HG02870 (cell line): ENCODE measurements at regions not wholly inside any gene's neighbourhood (a gene's known extent, or its start where the extent isn't known, plus 50 kb on each side); places are given as distances from the start of the nearest gene placed in this dataset.
"Not testable (repeated sequence)": the region's sequence is repeated elsewhere in the genome, so short reads cannot be mapped to it uniquely, and the experiment has no call there.

Experiments
- ATAC-seq: cut with Tn5 transposase; IDR thresholded peaks from one replicate; pipeline ENCODE4 v1.9.1; 2021; ENCODE audit warnings: mild to moderate bottlenecking, moderate library complexity; ENCODE audit not compliant: unreplicated experiment

- ATAC-seq = no peak
These were observed 367.6 kb upstream of the CLINT1 start for GRCh38 chr5:158226496-158226895.

DNA sequence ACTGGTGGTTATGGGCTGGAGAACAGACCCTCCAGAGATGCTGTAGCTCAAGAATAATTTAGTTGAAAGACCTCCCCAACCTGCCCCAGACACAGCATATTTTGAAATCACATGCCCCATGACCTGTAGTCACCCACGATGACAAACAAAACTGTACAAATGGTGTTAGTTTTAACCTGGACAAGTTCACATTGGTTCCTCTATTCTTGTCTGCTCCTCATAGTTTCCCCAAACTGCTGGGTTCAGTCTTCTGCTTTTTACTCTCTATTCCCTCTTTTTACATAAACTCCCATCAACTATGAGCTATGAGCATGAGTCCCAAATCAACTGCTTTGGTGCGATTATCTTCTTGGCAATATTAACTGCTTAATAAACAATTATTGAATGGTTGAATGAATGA, 365.3 kb upstream of the CLINT1 start:
- ATAC-seq = no peak

GRCh38 chr5:158223054-158223600, 364.2 kb upstream of the CLINT1 start:
- no peak for ATAC-seq

DNA sequence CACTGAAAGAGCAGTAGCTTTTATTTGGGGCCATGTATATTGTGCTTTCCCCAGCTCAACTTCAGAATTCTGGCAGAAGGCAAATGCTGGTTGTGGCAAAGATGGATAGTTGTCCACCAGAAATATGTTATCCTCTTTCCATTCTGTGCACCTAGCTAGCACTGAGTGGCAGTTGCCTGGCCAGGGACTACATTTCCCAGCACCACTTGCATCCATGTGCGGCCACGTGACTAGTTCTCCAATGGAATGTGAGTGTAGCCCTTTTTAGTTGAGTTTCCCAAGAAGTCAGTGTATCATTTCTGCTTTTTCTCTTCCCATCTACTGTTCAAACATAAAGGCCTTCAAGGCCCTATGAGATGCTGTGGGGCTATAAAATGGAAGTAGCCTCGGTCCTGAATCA, 354.0 kb upstream of the CLINT1 start:
- ATAC-seq = no peak

DNA sequence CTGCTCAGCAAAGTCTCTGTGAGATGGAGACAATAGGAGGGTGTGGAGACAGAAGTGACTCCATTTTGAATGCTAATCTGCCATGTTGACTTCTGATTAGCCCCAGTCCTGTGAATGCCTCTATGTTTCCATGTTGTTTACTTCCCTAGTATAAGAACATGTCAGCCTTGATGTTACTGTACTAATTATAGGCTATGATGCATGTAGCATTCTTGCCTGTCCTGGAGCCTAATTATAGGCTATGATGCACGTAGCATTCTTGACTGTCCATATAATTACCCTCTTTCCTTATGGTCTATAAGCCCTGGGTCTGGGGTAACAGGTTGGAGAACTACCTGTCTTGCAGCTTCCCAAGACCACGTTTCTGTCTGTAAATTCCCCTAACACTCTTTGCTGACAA, 353.3 kb upstream of the CLINT1 start:
- no peak for ATAC-seq

- ATAC-seq = no peak
These were observed 350.4 kb upstream of the CLINT1 start for GRCh38 chr5:158209219-158209908.

- ATAC-seq = no peak
These were observed 348.8 kb upstream of the CLINT1 start for GRCh38 chr5:158207733-158208132.

- no peak for ATAC-seq
These were observed 347.0 kb upstream of the CLINT1 start for GRCh38 chr5:158205992-158206391.

- ATAC-seq = no peak
These were observed 344.3 kb upstream of the CLINT1 start for GRCh38 chr5:158203261-158203660.

- no peak for ATAC-seq
These were observed 343.9 kb upstream of the CLINT1 start for GRCh38 chr5:158202801-158203200.

- ATAC-seq = no peak
These were observed 341.7 kb upstream of the CLINT1 start for GRCh38 chr5:158200619-158201018.

DNA sequence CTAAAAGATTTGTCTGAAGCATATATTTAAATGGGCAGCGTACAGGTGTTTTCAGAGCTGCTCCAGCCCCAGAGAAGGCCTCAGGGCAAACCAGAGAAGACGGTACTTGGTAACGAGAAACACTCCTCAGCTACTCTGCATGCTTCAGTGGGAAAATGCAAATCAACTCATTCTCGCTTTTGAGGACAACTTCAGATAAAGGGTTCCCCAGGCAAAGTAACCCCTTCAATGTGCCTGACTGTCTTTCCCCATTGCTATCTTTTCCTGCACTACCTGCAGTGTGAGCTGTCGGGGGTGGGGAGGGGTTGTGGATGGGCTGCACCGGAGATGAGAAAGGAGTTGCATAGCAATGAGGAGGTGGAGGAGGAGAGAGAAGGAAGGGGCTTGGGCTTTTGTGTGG, 339.7 kb upstream of the CLINT1 start:
- ATAC-seq = peak; percentile 99

- no peak for ATAC-seq
These were observed 336.7 kb upstream of the CLINT1 start for GRCh38 chr5:158195416-158196210.

GRCh38 chr5:158194561-158194976, 335.6 kb upstream of the CLINT1 start:
- ATAC-seq = no peak

DNA sequence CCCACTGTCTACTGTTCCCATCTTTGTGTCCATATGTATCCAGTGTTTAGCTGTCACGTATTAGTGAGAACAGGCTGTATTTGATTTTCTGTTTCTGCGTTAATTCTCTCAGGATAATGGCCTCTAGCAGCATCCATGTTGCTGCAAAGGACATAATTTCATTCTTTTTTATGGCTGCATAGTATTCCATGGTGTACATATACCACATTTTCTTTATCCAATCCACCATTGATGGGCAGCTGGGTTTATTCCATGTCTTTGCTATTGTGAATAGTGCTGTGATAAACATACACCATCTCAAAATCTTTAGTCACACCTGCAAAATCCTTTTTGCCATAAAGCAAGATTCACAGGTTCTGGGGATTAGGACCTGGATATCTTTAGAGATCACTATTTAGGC, 334.4 kb upstream of the CLINT1 start:
- not testable (repeated sequence) for ATAC-seq

DNA sequence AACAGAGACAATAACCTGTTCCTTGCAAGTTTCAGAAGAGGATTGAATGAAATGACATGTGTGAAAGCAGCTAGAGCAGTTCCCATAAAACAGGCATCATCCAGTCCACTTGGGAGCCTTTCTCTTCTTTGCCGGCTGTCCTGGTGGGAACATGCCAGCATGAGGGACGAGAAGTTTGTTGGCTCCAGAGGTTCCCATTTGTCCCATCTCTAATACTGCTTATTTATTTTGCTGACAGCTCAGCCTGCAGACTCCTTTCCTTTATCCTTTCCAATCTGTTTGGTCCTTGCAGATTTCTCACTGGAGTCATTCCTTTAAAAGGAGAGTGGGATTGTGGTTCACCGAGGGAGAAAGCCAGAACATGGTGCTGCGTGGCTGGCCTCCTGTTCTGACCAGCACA, 321.5 kb upstream of the CLINT1 start:
- no peak for ATAC-seq

DNA sequence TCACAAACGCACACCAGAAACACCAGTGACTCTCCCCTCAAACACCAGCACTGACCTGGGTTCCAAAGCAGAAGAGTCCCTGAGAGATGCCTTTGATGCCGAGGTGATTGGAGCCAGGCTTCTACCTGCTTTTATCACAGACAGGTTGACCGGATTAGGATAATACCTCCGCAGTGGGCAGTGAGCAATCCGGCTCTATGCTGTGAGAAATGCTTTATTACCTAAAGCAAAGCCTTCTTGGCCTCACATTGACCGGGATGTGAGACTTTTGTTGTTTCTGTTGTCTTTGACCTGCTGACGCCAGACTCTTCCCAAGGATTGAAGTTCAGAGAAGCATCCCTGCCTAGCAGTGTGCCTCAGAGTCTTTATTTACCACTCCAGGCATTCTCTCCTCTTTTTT, 320.3 kb upstream of the CLINT1 start:
- no peak for ATAC-seq

- no peak for ATAC-seq
These were observed 319.6 kb upstream of the CLINT1 start for GRCh38 chr5:158178535-158178934.

DNA sequence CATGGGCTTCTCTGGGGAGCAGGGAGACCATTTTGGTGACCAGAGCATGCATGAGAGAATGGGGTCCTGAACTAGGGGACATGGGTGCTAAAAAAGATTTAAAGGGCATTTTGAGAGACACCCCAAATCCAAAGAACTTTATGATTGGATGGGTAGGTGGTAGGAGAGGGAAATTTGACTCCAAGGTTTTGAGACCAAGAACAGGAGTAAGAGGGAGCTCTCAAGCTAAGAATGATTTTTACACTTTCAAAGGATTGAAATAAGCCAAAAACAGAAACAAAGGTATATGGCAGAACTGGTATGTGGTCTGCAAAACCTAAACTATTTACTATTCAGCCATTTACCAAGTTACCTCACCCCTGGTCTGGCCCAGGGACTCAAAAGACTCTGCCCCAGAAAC, 318.2 kb upstream of the CLINT1 start:
- ATAC-seq = no peak

- ATAC-seq = no peak
These were observed 317.1 kb upstream of the CLINT1 start for GRCh38 chr5:158175934-158176481.

DNA sequence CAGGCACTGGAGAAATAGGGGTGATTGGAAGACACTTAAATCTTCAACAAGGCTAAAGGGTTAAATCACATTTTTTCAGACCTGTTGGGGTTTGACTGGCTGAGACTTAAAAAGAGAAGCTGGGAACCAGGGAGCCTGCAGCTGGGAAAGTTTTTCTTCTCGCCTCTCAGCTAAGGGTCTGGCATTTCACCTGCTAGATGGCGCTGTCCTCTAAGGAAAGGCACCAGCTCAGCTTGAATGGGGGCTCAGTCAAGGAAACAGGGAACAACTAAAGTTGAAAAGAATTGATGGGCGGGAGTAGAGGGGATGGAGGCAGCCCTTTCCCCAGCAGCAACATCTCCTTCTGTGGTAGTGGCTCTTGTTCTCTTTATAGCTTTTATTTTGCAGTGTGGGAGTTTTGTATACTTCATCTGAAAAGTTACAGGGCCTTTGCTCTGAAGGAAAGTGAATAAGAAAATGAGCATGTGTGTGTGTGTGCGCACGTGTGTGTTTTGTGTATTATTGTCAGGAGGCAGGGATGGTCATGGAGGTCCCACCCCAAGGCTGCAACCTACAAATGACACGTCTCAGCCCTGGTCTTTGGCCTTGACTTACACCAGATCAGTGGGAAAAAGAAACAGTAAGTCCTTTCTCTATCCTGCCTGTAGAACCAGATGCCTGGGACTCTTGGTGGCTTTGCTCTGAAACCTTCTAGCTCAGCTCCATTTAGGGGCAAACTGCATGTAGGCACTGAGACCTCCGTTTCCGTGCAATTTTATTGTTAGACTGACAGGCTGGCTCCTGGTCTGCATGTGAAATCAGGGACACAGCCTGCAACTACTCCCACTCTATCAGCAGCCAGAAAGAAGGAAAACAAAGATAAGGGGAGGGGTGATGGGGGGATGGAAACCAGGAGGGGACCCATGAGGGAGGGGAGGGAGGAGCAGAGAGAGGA, 316.2 kb upstream of the CLINT1 start:
- peak; percentile 57 for ATAC-seq
